Gastrocnemius medialis (tissue), 4 donors: ENCODE measurements at regions not wholly inside any gene's neighbourhood (a gene's known extent, or its start where the extent isn't known, plus 50 kb on each side); places are given as distances from the start of the nearest gene placed in this dataset.

Experiments
- POLR2A ChIP-seq, 2 donors: fragments of 450-650 bp; IDR thresholded peaks; one replicate each; pipeline ENCODE4 v1.6.1; 2017; ENCODE audit warnings: antibody characterized with exemption in 2 of 2, mild to moderate bottlenecking in 2 of 2, moderate library complexity in 2 of 2
- TF ChIP-seq, protein P1 (sequence below), 5 experiments: fragments of 450-650 bp in 3 of 5; fragments of 200-600 bp in 2 of 5; sonication (generic) in 2 of 5; IDR thresholded peaks in 4 of 5; conservative IDR thresholded peaks in 1 of 5; 1 replicate in 4 of 5; 2 replicates in 1 of 5; pipeline ENCODE4 v1.5.1; 2016 to 2019; ENCODE audit warnings: antibody characterized with exemption in 5 of 5, mild to moderate bottlenecking in 3 of 5, moderate library complexity in 3 of 5

DNA sequence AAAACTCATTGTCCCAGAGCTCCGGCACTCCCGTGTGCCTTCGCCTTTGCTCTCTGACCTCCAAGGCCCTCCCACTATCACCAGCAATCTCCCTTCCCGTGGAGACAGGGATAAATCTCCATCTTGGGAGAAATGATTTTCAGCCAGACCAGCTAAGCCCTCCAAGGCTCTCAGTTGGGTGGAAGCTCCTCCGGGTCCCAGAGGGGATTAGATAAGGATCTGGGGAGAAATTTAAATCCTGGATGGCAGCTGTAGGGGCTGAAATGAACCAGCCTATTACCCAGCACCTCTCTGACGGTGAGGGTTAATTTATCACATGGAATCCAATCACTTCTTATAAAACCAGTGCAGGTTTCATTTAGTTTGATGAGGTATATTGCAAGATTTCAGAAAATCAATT lies 366.2 kb downstream of the FBXW7 start:
- TF ChIP-seq, protein P1, sequence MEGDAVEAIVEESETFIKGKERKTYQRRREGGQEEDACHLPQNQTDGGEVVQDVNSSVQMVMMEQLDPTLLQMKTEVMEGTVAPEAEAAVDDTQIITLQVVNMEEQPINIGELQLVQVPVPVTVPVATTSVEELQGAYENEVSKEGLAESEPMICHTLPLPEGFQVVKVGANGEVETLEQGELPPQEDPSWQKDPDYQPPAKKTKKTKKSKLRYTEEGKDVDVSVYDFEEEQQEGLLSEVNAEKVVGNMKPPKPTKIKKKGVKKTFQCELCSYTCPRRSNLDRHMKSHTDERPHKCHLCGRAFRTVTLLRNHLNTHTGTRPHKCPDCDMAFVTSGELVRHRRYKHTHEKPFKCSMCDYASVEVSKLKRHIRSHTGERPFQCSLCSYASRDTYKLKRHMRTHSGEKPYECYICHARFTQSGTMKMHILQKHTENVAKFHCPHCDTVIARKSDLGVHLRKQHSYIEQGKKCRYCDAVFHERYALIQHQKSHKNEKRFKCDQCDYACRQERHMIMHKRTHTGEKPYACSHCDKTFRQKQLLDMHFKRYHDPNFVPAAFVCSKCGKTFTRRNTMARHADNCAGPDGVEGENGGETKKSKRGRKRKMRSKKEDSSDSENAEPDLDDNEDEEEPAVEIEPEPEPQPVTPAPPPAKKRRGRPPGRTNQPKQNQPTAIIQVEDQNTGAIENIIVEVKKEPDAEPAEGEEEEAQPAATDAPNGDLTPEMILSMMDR (IDR thresholded peaks at IDR 0.05 in 4 of 5, conservative IDR thresholded peaks at IDR 0.05 in 1 of 5) = no peak
- TF ChIP-seq POLR2A (IDR thresholded peaks at IDR 0.05) = no peak
